SK-N-SH (cell line): ENCODE measurements at regions not wholly inside any gene's neighbourhood (a gene's known extent, or its start where the extent isn't known, plus 50 kb on each side); places are given as distances from the start of the nearest gene placed in this dataset.

Experiments
- CTCF ChIA-PET: fragments of 300-600, 350-600 bp; formaldehyde crosslinking; extraction: SDS; loops from one replicate; lab custom pipeline; 2021; lab: Yijun Ruan, JAX
- POLR2A ChIA-PET: fragments of 350-600 bp; sonication (Branson Sonifier 250); formaldehyde crosslinking; extraction: SDS; loops from one replicate; lab custom pipeline; 2020; ENCODE audit warnings: antibody characterized with exemption, inconsistent platforms; lab: Yijun Ruan, JAX
- DNase-seq: peaks from one replicate; pipeline ENCODE4 v3.0.0; 2012
- H2AFZ ChIP-seq: fragments of 200-600 bp; sonication (generic); 2 replicates; pipeline ENCODE4 v1.8.1; 2016; ENCODE audit warnings: antibody characterized with exemption, mild to moderate bottlenecking, low read depth
- H3F3A ChIP-seq: fragments of 200-600 bp; sonication (generic); replicated peaks from 2 replicates; pipeline ENCODE3; 2016; ENCODE audit warnings: antibody characterized with exemption, mild to moderate bottlenecking; ENCODE audit not compliant: insufficient read depth
- H3K27ac ChIP-seq, 2 experiments: fragments of 200-500 bp in 1 of 2; fragments of 200-600 bp in 1 of 2; sonication (Bioruptor generic) in 1 of 2; sonication (generic), shearing (Covaris generic) in 1 of 2; 2 replicates each; pipeline versions ENCODE4 v1.5.1 to v1.6.1; 2014 to 2016; ENCODE audit warnings: low read depth in 2 of 2, inconsistent platforms in 1 of 2, low read length in 1 of 2, mild to moderate bottlenecking in 1 of 2, mixed read lengths in 1 of 2
- H3K27me3 ChIP-seq: fragments of 200-600 bp; sonication (generic), shearing (Covaris generic); 2 replicates; pipeline ENCODE4 v1.6.1; 2016; ENCODE audit warnings: mixed run types; ENCODE audit not compliant: insufficient read depth
- H3K36me3 ChIP-seq, 2 experiments: fragments of 200-500 bp in 1 of 2; fragments of 200-600 bp in 1 of 2; sonication (Bioruptor generic) in 1 of 2; sonication (generic) in 1 of 2; replicated peaks in 1 of 2; 2 replicates each; pipeline versions ENCODE3 to v1.5.1; 2014 to 2016; ENCODE audit warnings: low read length in 1 of 2, mild to moderate bottlenecking in 1 of 2; ENCODE audit not compliant: insufficient read depth in 2 of 2, control insufficient read depth in 1 of 2
- H3K4me1 ChIP-seq, 2 experiments: fragments of 200-500 bp in 1 of 2; fragments of 200-600 bp in 1 of 2; sonication (Bioruptor generic) in 1 of 2; sonication (generic), shearing (Covaris generic) in 1 of 2; 2 replicates each; pipeline versions ENCODE4 v1.5.1 to v1.6.1; 2014 to 2016; ENCODE audit warnings: low read depth in 1 of 2, low read length in 1 of 2, mixed run types in 1 of 2; ENCODE audit not compliant: insufficient read depth in 2 of 2, control insufficient read depth in 1 of 2
- H3K4me2 ChIP-seq: fragments of 200-600 bp; sonication (generic), shearing (Covaris generic); 2 replicates; pipeline ENCODE4 v1.6.1; 2017; ENCODE audit warnings: mixed run types
- H3K4me3 ChIP-seq, 2 experiments: fragments of 200-500 bp in 1 of 2; fragments of 200-600 bp in 1 of 2; sonication (Bioruptor generic) in 1 of 2; sonication (generic), shearing (Covaris generic) in 1 of 2; 2 replicates each; pipeline versions ENCODE4 v1.5.1 to v1.8.1; 2014 to 2016; ENCODE audit warnings: low read depth in 2 of 2, inconsistent platforms in 1 of 2, low read length in 1 of 2, mild to moderate bottlenecking in 1 of 2, mixed read lengths in 1 of 2, moderate library complexity in 1 of 2
- H3K79me2 ChIP-seq: fragments of 200-600 bp; sonication (generic); 2 replicates; pipeline ENCODE4 v1.8.1; 2017; ENCODE audit warnings: mild to moderate bottlenecking; ENCODE audit not compliant: insufficient read depth
- H3K9ac ChIP-seq: fragments of 200-600 bp; sonication (generic); 2 replicates; pipeline ENCODE4 v1.6.1; 2017; ENCODE audit warnings: mixed run types
- H3K9me2 ChIP-seq: fragments of 200-600 bp; sonication (generic); 2 replicates; pipeline ENCODE4 v1.6.1; 2017; ENCODE audit warnings: mixed run types
- H3K9me3 ChIP-seq: fragments of 200-600 bp; sonication (generic); 2 replicates; pipeline ENCODE4 v1.6.1; 2017; ENCODE audit warnings: mixed run types, mild to moderate bottlenecking, moderate library complexity
- H4K20me1 ChIP-seq: fragments of 200-600 bp; sonication (generic); 2 replicates; pipeline ENCODE4 v1.6.1; 2017; ENCODE audit warnings: mild to moderate bottlenecking, mixed run types; ENCODE audit not compliant: insufficient read depth
- CHD2 ChIP-seq: fragments of 150-350 bp; IDR thresholded peaks from 2 replicates; pipeline ENCODE4 v1.6.1; 2018; ENCODE audit warnings: low read length; ENCODE audit not compliant: partially characterized antibody
- CTCF ChIP-seq: fragments of 200-600 bp; sonication (generic); IDR thresholded peaks from 2 replicates; pipeline ENCODE4 v1.6.1; 2017; ENCODE audit warnings: antibody characterized with exemption, mild to moderate bottlenecking, moderate library complexity
- EZH2phosphoT487 ChIP-seq: fragments of 200-600 bp; sonication (generic); IDR thresholded peaks from 2 replicates; pipeline ENCODE4 v1.6.1; 2017; ENCODE audit warnings: low read depth, mixed run types, mild to moderate bottlenecking, antibody characterized with exemption, moderate library complexity, borderline replicate concordance
- FOSL2 ChIP-seq: IDR thresholded peaks from 2 replicates; pipeline ENCODE4 v1.4.0; 2012; ENCODE audit warnings: low read depth, mild to moderate bottlenecking, moderate library complexity, borderline replicate concordance
- FOXJ3 ChIP-seq: sonication (generic); formaldehyde crosslinking; IDR thresholded peaks from 2 replicates; pipeline ENCODE4 v1.5.1; 2020; ENCODE audit warnings: mild to moderate bottlenecking, missing genetic modification reagents
- FOXM1 ChIP-seq: IDR thresholded peaks from 2 replicates; pipeline ENCODE4 v1.4.0; 2012; ENCODE audit warnings: low read depth, mild to moderate bottlenecking
- GABPA ChIP-seq: IDR thresholded peaks from 2 replicates; pipeline ENCODE4 v1.4.0; 2012; ENCODE audit warnings: low read depth, mild to moderate bottlenecking
- GATA2 ChIP-seq: sonication (generic); formaldehyde crosslinking; IDR thresholded peaks from 2 replicates; pipeline ENCODE4 v1.5.0; 2020; ENCODE audit warnings: mild to moderate bottlenecking, missing genetic modification reagents
- IRF3 ChIP-seq: fragments of 150-350 bp; IDR thresholded peaks from 2 replicates; pipeline ENCODE4 v1.6.1; 2016; ENCODE audit warnings: mild to moderate bottlenecking, low read depth, low read length
- MAX ChIP-seq: IDR thresholded peaks from 2 replicates; pipeline ENCODE4 v1.4.0; 2012; ENCODE audit warnings: low read depth
- MEF2A ChIP-seq: IDR thresholded peaks from 2 replicates; pipeline ENCODE4 v1.4.0; 2012; ENCODE audit warnings: low read depth, borderline replicate concordance
- NFIC ChIP-seq: IDR thresholded peaks from 2 replicates; pipeline ENCODE4 v1.4.0; 2012; ENCODE audit warnings: borderline replicate concordance
- PBX3 ChIP-seq: IDR thresholded peaks from 2 replicates; pipeline ENCODE4; 2012
- RAD21 ChIP-seq: IDR thresholded peaks from 2 replicates; pipeline ENCODE4 v1.6.1; 2012; ENCODE audit warnings: mild to moderate bottlenecking, low read length
- RCOR1 ChIP-seq: fragments of 150-350 bp; IDR thresholded peaks from 2 replicates; pipeline ENCODE4 v1.6.1; 2017; ENCODE audit warnings: antibody characterized with exemption, low read length
- RFX5 ChIP-seq: IDR thresholded peaks from 2 replicates; pipeline ENCODE4 v1.6.1; 2012; ENCODE audit warnings: mild to moderate bottlenecking, improper control_type of control experiment, low read length
- SIN3A ChIP-seq: IDR thresholded peaks from 2 replicates; pipeline ENCODE4 v1.6.1; 2012; ENCODE audit warnings: low read depth, mild to moderate bottlenecking, low read length, moderate library complexity, borderline replicate concordance
- TAF1 ChIP-seq: IDR thresholded peaks from 2 replicates; pipeline ENCODE4 v1.6.1; 2012; ENCODE audit warnings: low read depth, mild to moderate bottlenecking, low read length, moderate library complexity, borderline replicate concordance
- TEAD4 ChIP-seq: IDR thresholded peaks from 2 replicates; pipeline ENCODE4 v1.4.0; 2012; ENCODE audit warnings: mild to moderate bottlenecking, borderline replicate concordance; ENCODE audit not compliant: insufficient read depth
- YY1 ChIP-seq: IDR thresholded peaks from 2 replicates; pipeline ENCODE4 v1.4.0; 2012; ENCODE audit warnings: low read depth, mild to moderate bottlenecking
- WGBS: methylation state at CpG from one replicate; pipeline ENCODE4 v1.1.6; 2017; ENCODE audit warnings: low lambda C conversion rate; 5-methylcytosine and 5-hydroxymethylcytosine counted together

- TF ChIP-seq CTCF: no peak
- TF ChIP-seq RFX5: no peak
- TF ChIP-seq RCOR1: no peak
- TF ChIP-seq GATA2 (CRISPR knock-in tag): no peak
Measured at GRCh38 chr3:31067004-31067403, 172.5 kb upstream of the GADL1 start (continued).

GRCh38 chr3:31075471-31075870 is 181.0 kb upstream of the GADL1 start:
- no peak overlapping the region for H3K9ac ChIP-seq
- POLR2A ChIA-PET: no interaction called here

GRCh38 chr3:31075876-31076275 is 181.4 kb upstream of the GADL1 start:
- ChIA-PET CTCF (no interaction called here), POLR2A (no interaction called here)
- TF ChIP-seq RAD21 (no peak), MAX (no peak), GABPA (no peak), SIN3A (no peak), RFX5 (no peak), FOXM1 (no peak), TAF1 (no peak), PBX3 (no peak), IRF3 (no peak), CHD2 (no peak), FOXJ3 (CRISPR knock-in tag) (no peak), MEF2A (no peak), EZH2phosphoT487 (no peak), TEAD4 (no peak), FOSL2 (no peak), NFIC (no peak), YY1 (no peak)

More at GRCh38 chr3:31075471-31075870, 181.0 kb upstream of the GADL1 start:
- Histone ChIP-seq H2AFZ (no peak overlapping the region), H3K27me3 (no peaks in the 10 kb centered on the region), H3F3A (peaks cover 15% of the 10 kb centered on the region), H3K79me2 (no peaks in the 10 kb centered on the region), H4K20me1 (no peaks in the 10 kb centered on the region), H3K9me2 (no peaks in the 10 kb centered on the region), H3K4me1 (peaks cover 0 to 7% of the 10 kb centered on the region in 2 experiments; a peak in 2 of 4 replicates), H3K4me2 (no peak overlapping the region), H3K36me3 (no peaks in the 10 kb centered on the region), H3K4me3 (no peak overlapping the region), H3K27ac (no peak overlapping the region), H3K9me3 (no peaks in the 10 kb centered on the region)
- TF ChIP-seq EZH2phosphoT487: no peak
- no peak for TF ChIP-seq MAX
- TF ChIP-seq FOXJ3 (CRISPR knock-in tag): no peak
- CTCF ChIA-PET: no interaction called here
- no peak for DNase-seq
- 60% methylated on average over 1 of the region's 2 CpGs for WGBS

More at GRCh38 chr3:31075876-31076275, 181.4 kb upstream of the GADL1 start:
- no peaks in the 10 kb centered on the region for H3K79me2 ChIP-seq
- H3K9me2 ChIP-seq: no peaks in the 10 kb centered on the region
- H3K4me1 ChIP-seq: peaks cover 0 to 7% of the 10 kb centered on the region in 2 experiments; a peak in 2 of 4 replicates
- H3F3A ChIP-seq: peaks cover 15% of the 10 kb centered on the region
- no peaks in the 10 kb centered on the region for H3K27me3 ChIP-seq
- H2AFZ ChIP-seq: no peak overlapping the region
- H3K27ac ChIP-seq: no peak overlapping the region
- no peaks in the 10 kb centered on the region for H3K36me3 ChIP-seq
- H4K20me1 ChIP-seq: no peaks in the 10 kb centered on the region
- H3K4me2 ChIP-seq: no peak overlapping the region
- no peak for DNase-seq
- no peak overlapping the region for H3K9ac ChIP-seq
- WGBS: 98% methylated on average over 6 of the region's 6 CpGs
- no peaks in the 10 kb centered on the region for H3K9me3 ChIP-seq
- H3K4me3 ChIP-seq: no peak overlapping the region
